Right renal cortex interstitium (tissue), 3 donors: ENCODE measurements at regions not wholly inside any gene's neighbourhood (a gene's known extent, or its start where the extent isn't known, plus 50 kb on each side); places are given as distances from the start of the nearest gene placed in this dataset.

Experiments
- DNase-seq, 3 donors: peaks; one replicate each; pipeline ENCODE4 v3.0.0-alpha.2; 2013; ENCODE audit warnings: low read depth in 3 of 3, low spot score in 2 of 3

GRCh38 chr10:2746638-2747037 lies 320.7 kb upstream of the PFKP start:
- DNase-seq = no peak

DNA sequence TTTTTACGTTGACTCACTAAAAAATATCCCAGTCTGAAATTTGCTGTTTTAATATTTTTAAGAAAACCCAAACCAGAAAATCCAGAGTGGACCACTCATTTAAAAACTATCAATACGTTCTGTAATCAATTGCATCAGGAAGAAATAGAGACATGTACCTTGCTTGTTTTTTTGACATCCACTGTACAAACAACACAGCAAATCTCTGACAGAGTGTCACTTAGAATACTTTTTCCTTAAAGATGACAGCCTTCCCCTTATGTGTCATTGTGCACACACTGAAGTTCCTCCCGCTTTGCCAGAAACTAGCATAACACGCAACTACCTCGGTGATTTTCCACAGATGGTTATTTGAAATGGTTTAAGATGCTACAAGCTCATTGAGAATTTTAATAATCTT lies 321.7 kb upstream of the PFKP start:
- no peak for DNase-seq

DNA sequence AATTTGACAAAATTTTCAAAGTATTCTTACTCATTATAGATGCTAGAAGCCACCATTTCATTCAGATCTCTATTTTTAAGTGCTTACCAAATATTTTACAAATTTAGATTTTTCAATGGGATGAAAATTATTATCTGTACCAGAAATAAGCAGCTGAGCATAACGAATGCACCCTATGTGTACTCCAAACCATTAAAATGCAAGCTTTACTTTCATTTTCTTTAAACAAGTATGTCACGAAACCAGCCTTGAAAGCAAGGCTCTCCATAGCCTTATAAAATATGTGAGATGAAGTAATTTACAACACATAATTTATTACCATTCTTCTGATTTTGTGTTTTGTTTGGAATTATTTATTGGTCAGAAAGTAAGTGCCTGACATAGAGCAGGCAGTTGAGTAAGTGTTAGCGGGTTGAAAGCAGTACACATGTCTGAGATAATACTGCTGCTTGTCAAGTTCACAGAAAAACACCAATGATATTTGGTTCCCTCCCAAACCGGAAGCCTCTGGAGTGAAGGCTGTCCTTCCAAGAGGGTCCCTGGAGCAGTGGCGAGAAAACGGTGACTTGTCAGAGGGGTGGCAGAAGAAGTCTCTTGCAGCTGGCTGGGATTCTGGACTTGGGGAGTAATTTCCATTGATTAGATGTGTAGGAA lies 322.7 kb upstream of the PFKP start:
- DNase-seq = peak in 2 of 3 donors; percentile 9 to 40

GRCh38 chr10:2734603-2735002 lies 332.7 kb upstream of the PFKP start:
- DNase-seq = no peak

- no peak for DNase-seq
These were observed 333.9 kb upstream of the PFKP start for GRCh38 chr10:2733278-2733963.

GRCh38 chr10:2731940-2732339 lies 335.4 kb upstream of the PFKP start:
- DNase-seq = no peak

DNA sequence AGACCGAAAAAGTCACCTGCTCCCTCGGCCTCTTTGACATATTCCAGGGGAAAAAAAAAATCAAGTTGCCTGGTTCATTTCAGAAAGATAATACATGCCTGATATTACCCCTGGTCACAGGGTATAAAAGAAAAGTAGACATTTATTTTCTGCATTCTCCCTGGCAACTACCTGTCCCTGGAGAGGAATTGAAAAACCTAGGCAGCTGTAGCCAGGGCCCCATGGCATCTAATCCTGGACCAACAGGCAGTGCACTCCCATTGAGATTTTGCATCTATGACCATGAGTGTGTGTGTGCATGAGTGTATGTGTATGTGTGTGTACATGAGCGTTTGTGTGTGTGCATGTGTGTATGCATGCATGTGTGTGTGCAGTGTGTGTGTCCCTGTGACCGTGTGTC lies 338.2 kb upstream of the PFKP start:
- DNase-seq = no peak

- DNase-seq = no peak
These were observed 339.3 kb upstream of the PFKP start for GRCh38 chr10:2728087-2728486.

- DNase-seq = no peak
These were observed 350.8 kb upstream of the PFKP start for GRCh38 chr10:2716596-2716995.

GRCh38 chr10:2714597-2714996 lies 352.8 kb upstream of the PFKP start:
- no peak for DNase-seq

- DNase-seq = no peak
These were observed 363.4 kb upstream of the PFKP start for GRCh38 chr10:2703953-2704352.

DNA sequence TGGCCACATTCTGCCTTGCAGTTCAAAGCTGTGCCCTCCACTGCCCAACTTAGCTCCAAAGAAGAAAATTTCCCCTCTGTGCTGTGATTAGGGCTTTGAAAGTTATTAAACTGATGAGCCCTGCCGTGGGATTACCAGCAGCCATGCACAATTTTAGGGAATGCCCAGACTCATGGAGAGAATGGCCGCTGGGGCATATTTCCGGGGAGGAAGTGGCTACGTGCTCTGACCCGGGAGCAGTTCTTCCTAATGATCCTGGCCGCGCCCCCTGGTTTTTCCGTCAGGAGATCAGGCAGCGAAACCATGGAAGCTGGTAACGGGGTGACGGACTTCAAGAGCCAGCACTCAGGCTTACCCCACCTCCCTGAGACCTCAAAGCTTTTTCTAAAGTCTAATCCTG lies 365.5 kb upstream of the PFKP start:
- no peak for DNase-seq

GRCh38 chr10:2700626-2701305 lies 366.6 kb upstream of the PFKP start:
- DNase-seq = no peak

DNA sequence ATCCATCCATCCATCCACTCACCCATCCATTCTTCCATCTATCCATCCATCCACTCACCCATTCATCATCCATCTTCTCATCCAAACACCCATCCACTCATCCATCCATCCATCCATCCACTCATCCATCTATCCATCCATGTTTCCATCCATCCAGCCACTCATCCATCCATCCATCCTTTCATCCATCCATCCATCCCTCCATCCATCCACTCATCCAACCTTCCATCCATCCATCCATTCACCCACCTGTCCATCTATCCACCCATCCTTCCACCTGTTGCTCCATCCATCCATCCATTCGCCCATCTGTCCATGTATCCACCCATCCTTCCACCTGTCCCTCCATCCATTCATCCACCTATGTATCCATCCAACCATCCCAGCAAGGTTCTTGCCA lies 378.4 kb upstream of the PFKP start:
- no peak for DNase-seq

- DNase-seq = no peak
These were observed 380.7 kb upstream of the PFKP start for GRCh38 chr10:2686691-2687090.

- DNase-seq = peak in 2 of 3 donors; percentile 12 to 13
These were observed 384.9 kb upstream of the PFKP start for GRCh38 chr10:2682491-2682890.

- no peak for DNase-seq
These were observed 385.5 kb upstream of the PFKP start for GRCh38 chr10:2681891-2682290.

- no peak for DNase-seq
These were observed 386.5 kb upstream of the PFKP start for GRCh38 chr10:2680821-2681220.

DNA sequence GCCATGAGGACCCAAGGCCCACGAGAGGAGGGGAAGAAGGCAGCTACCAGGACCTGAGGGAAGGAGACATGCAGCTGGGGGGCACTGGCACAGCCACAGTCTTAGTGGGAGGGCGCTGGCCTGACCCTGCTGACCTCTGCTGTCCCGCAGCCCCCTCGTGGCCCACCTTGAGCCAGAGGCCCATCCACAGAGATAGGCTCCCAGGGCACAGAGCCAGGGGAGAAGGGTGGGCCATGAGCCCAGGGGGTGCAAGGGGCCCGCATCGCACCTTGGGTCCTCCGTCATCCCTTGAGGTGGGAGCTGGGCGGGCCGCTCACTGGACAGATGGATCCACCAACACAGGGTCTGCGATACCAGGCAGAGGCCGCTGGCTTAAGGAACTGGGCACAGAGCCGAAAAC lies 387.7 kb upstream of the PFKP start:
- DNase-seq = no peak

DNA sequence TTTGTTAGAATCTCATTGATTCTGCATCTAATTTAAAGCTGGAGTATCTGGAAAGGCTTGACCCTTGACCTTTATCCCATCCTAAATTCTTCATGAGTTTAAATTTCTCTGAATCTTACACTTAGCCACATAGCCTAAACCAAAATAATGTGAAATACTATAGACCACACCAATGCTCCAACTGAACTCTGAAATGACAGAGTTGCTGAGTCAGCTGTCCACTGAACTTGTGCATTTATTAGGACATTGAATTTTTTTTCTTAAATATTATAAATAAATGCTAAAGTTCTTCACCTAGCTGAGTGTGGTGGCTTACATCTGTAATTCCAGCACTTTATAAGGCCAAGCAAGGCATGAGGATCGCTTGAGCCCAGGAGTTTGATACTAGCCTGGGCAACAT lies 390.9 kb upstream of the PFKP start:
- no peak for DNase-seq

DNA sequence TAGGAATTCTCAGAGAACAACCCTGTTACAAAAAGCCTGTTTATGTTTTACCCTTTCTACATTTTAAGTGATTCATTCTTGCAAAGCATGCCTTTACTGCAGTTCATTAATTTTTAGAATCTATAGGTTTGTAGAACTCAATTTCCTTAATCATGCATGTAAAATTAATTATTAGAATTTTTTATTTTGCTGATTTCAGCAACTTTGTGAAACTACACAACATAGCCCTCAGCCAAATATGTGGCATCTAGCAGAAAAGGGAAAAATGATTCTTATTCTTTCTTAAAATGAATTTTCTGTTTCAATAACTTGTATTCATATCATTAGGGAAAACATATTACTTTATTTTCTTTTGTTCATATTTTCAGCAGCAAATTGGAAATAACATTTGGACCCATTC lies 392.9 kb upstream of the PFKP start:
- no peak for DNase-seq

GRCh38 chr10:2670864-2671263 lies 396.5 kb upstream of the PFKP start:
- DNase-seq = no peak
